Endodermal cell (in vitro differentiated cells): ENCODE measurements at regions not wholly inside any gene's neighbourhood (a gene's known extent, or its start where the extent isn't known, plus 50 kb on each side); places are given as distances from the start of the nearest gene placed in this dataset.

Experiments used
- DNase-seq: peaks from one replicate; pipeline ENCODE4 v3.0.0-alpha.2; 2017
- H3K27ac ChIP-seq: 2 replicates; pipeline ENCODE4 v1.5.1; 2013; ENCODE audit warnings: mild to moderate bottlenecking, low read depth, low read length, moderate library complexity
- H3K27me3 ChIP-seq: 2 replicates; pipeline ENCODE4 v1.6.1; 2013; ENCODE audit warnings: mild to moderate bottlenecking, low read length, moderate library complexity; ENCODE audit not compliant: insufficient read depth, control insufficient read depth, poor library complexity, severe bottlenecking
- H3K36me3 ChIP-seq: 2 replicates; pipeline ENCODE4 v1.7.0; 2013; ENCODE audit warnings: mild to moderate bottlenecking, low read length, moderate library complexity; ENCODE audit not compliant: control insufficient read depth, insufficient read depth
- H3K4me1 ChIP-seq: one replicate; pipeline ENCODE4 v1.7.0; 2013; ENCODE audit warnings: low read length; ENCODE audit not compliant: control insufficient read depth, insufficient read depth
- H3K4me3 ChIP-seq: 2 replicates; pipeline ENCODE4 v1.5.1; 2013; ENCODE audit warnings: mild to moderate bottlenecking, low read length, moderate library complexity
- H3K9ac ChIP-seq: 2 replicates; pipeline ENCODE4 v1.6.1; 2013; ENCODE audit warnings: mild to moderate bottlenecking, low read length, moderate library complexity; ENCODE audit not compliant: poor library complexity, severe bottlenecking; ENCODE audit errors: extremely low read depth
- H3K9me3 ChIP-seq: 2 replicates; pipeline ENCODE4 v1.6.1; 2013; ENCODE audit warnings: mild to moderate bottlenecking, low read length, moderate library complexity; ENCODE audit not compliant: control insufficient read depth
- H3K27ac Mint-ChIP-seq: 2 replicates; pipeline ENCODE4 v1.8.0; 2020; ENCODE audit warnings: mixed read lengths
- H3K27me3 Mint-ChIP-seq: 2 replicates; pipeline ENCODE4 v1.8.0; 2021; ENCODE audit warnings: mild to moderate bottlenecking, mixed read lengths; ENCODE audit not compliant: insufficient read depth
- H3K36me3 Mint-ChIP-seq: 2 replicates; pipeline ENCODE4 v1.8.0; 2020; ENCODE audit warnings: low read depth, mixed read lengths
- H3K4me1 Mint-ChIP-seq: 2 replicates; pipeline ENCODE4 v1.8.0; 2020; ENCODE audit warnings: mixed read lengths
- H3K4me3 Mint-ChIP-seq: 2 replicates; pipeline ENCODE4 v1.8.0; 2020; ENCODE audit warnings: mild to moderate bottlenecking, moderate library complexity, mixed read lengths
- H3K9me3 Mint-ChIP-seq: 2 replicates; pipeline ENCODE4 v1.8.0; 2020; ENCODE audit warnings: mild to moderate bottlenecking, mixed read lengths
- CTCF ChIP-seq: fragments of 200-600 bp; sonication (generic); conservative IDR thresholded peaks from 2 replicates; pipeline ENCODE4 v1.5.0; 2021; ENCODE audit warnings: antibody characterized with exemption, mild to moderate bottlenecking
- WGBS, 2 experiments: methylation state at CpG; one replicate each; pipeline versions ENCODE4 v1.1.5 to v1.1.7; 2013; ENCODE audit warnings: missing lambda C conversion rate in 2 of 2, mixed read lengths in 1 of 2; ENCODE audit not compliant: insufficient coverage in 1 of 2, insufficient read length in 1 of 2; 5-methylcytosine and 5-hydroxymethylcytosine counted together

- Histone ChIP-seq H3K9me3 (no peaks in the 10 kb centered on the region), H3K36me3 (no peaks in the 10 kb centered on the region), H3K4me3 (no peak overlapping the region), H3K4me1 (no peaks in the 10 kb centered on the region), H3K27me3 (no peaks in the 10 kb centered on the region), H3K9ac (no peak overlapping the region), H3K27ac (no peak overlapping the region)
- no peaks in the 10 kb centered on the region for H3K27me3 Mint-ChIP-seq
- no peak for DNase-seq
- no peaks in the 10 kb centered on the region for H3K9me3 Mint-ChIP-seq
- WGBS, 2 experiments: 93 to 99% methylated on average over 11 to 15 of the region's 15 CpGs
- H3K4me3 Mint-ChIP-seq: no peak overlapping the region
- H3K4me1 Mint-ChIP-seq: no peaks in the 10 kb centered on the region
- H3K36me3 Mint-ChIP-seq: no peaks in the 10 kb centered on the region
- no peak overlapping the region for H3K27ac Mint-ChIP-seq
- TF ChIP-seq CTCF: no peak
Measured at GRCh38 chr4:24103434-24104157, 213.7 kb upstream of the PPARGC1A start.

DNA sequence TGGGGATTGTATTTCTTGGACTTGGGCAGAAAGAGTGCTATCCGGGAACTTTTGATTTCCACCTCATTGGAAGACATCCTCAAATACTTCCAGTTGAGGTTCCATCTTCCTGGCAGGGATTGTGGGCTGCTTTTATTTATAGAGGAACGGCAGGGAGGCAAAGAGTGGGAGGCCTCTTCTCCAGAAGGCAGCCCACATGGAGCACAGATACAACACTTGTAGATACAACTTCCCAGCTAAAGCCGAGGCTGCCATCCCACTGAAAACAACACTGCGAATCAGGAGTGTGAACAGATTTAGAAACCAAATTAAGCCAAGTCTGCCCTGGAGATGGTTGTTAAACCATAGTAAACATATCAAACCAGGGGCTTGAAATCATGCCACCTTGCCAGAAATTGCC, 212.8 kb upstream of the PPARGC1A start:
- Histone ChIP-seq H3K9ac (no peak overlapping the region), H3K27me3 (no peaks in the 10 kb centered on the region), H3K9me3 (no peaks in the 10 kb centered on the region), H3K4me3 (no peak overlapping the region), H3K27ac (no peak overlapping the region), H3K36me3 (no peaks in the 10 kb centered on the region), H3K4me1 (no peaks in the 10 kb centered on the region)
- H3K36me3 Mint-ChIP-seq: no peaks in the 10 kb centered on the region
- 91% methylated on average over 4 of the region's 4 CpGs; no CpG with 5 or more reads in 1 of the 2 experiments for WGBS, 2 experiments
- H3K4me1 Mint-ChIP-seq: no peaks in the 10 kb centered on the region
- DNase-seq: no peak
- no peaks in the 10 kb centered on the region for H3K9me3 Mint-ChIP-seq
- H3K4me3 Mint-ChIP-seq: no peak overlapping the region
- H3K27ac Mint-ChIP-seq: no peak overlapping the region
- H3K27me3 Mint-ChIP-seq: no peaks in the 10 kb centered on the region
- TF ChIP-seq CTCF: no peak

- Mint-ChIP-seq H3K9me3 (no peaks in the 10 kb centered on the region), H3K4me3 (no peak overlapping the region), H3K36me3 (no peaks in the 10 kb centered on the region), H3K27me3 (no peaks in the 10 kb centered on the region), H3K27ac (no peak overlapping the region), H3K4me1 (no peaks in the 10 kb centered on the region)
- no peaks in the 10 kb centered on the region for H3K27me3 ChIP-seq
- H3K9me3 ChIP-seq: no peaks in the 10 kb centered on the region
- no peak for DNase-seq
- H3K27ac ChIP-seq: no peak overlapping the region
- no peaks in the 10 kb centered on the region for H3K36me3 ChIP-seq
- H3K4me1 ChIP-seq: no peaks in the 10 kb centered on the region
- no peak overlapping the region for H3K9ac ChIP-seq
- TF ChIP-seq CTCF: no peak
- H3K4me3 ChIP-seq: no peak overlapping the region
- 83% methylated on average over 1 of the region's 2 CpGs; no CpG with 5 or more reads in 1 of the 2 experiments for WGBS, 2 experiments
Measured at GRCh38 chr4:24096603-24097002, 206.8 kb upstream of the PPARGC1A start.
